ENCODE measurements at regions not wholly inside any gene's neighbourhood (a gene's known extent, or its start where the extent isn't known, plus 50 kb on each side); places are given as distances from the start of the nearest gene placed in this dataset.

DNA sequence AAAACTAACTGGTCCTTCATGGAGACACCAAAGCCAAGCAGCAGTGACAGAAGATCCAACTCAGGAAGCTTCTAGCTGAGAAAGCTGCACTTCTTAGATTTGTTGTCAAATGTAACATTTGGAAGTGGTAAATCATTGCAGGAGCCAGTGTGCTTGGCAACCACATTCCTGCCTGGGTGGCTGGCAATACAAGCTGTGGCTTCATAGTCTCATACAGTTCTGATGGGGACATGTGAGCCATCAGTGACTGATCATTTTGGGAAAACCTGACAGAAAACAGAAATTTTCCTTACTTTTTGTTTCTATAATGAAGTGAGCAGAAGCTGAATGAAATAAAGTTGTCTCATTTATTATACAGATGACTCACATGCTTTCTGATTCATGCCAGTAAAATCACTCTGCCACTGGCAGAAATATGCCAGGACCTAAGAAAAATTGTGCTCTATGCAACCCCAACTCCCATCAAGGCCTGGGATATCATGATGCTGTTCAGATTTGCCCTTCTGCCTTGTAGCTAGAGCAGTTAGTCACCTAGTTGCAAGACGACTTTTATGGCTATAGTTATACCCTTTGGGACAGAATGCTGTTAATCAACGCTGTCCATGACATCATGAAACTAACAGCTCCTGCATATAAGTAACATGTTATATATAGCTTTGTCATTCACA is 508.1 kb downstream of the ADCYAP1 start:
- H3K4me3 Mint-ChIP-seq, result no peak overlapping the region
- H3K4me1 Mint-ChIP-seq (ENCODE audit: unreplicated experiment), result no peaks in the 10 kb centered on the region
- H3K27me3 Mint-ChIP-seq, result no peaks in the 10 kb centered on the region
- no peak for TF ChIP-seq CTCF (conservative IDR thresholded peaks at IDR 0.05)
- no peak for DNase-seq (ENCODE audit: extremely low spot score, unreplicated experiment)
- no peaks in the 10 kb centered on the region for H3K36me3 Mint-ChIP-seq
- no peak overlapping the region for H3K27ac Mint-ChIP-seq
- H3K9me3 Mint-ChIP-seq, result no peaks in the 10 kb centered on the region

DNA sequence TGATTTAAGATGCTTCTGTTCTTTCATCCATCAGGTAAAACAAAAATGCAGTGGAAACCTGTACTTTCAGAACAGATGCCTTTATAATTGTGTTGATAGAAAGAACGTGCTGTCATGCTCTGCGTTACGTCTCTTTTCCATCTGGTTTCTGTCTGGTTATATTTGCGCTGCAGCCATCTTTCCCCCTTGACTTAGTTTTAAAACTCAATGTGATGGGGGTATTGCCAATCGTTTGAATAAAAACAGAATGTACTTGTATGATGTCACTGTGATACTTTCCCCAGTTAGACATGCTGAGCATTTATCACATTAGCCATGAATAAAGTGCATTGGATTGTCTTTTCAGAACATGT is 508.6 kb downstream of the ADCYAP1 start:
- no peak for DNase-seq (ENCODE audit: extremely low spot score, unreplicated experiment)
- Mint-ChIP-seq H3K4me1 (ENCODE audit: unreplicated experiment) (no peaks in the 10 kb centered on the region), H3K27me3 (no peaks in the 10 kb centered on the region), H3K36me3 (no peaks in the 10 kb centered on the region), H3K27ac (no peak overlapping the region), H3K4me3 (no peak overlapping the region), H3K9me3 (no peaks in the 10 kb centered on the region)
- no peak for TF ChIP-seq CTCF (conservative IDR thresholded peaks at IDR 0.05)

DNA sequence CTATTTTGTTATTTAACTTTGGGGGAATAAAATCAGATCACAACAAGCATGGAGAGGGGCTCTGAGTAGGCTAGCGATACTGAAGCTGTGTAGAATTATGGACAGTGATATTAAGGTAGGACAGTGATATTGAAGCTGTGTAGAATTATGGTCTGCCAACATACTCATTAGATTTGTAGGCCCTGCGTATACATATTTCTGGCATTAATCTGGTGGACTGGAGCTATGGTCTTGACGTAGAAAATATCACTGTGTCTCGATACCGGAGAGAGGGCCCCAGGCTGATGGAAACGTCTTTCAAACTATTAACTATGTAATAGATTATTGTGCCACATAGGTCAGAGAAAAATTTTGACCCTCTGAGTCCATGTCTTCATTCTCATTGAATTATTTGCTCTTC is 511.4 kb downstream of the ADCYAP1 start:
- no peak overlapping the region for H3K27ac Mint-ChIP-seq
- no peaks in the 10 kb centered on the region for H3K4me1 Mint-ChIP-seq (ENCODE audit: unreplicated experiment)
- DNase-seq (ENCODE audit: extremely low spot score, unreplicated experiment), result no peak
- no peaks in the 10 kb centered on the region for H3K27me3 Mint-ChIP-seq
- H3K4me3 Mint-ChIP-seq, result no peak overlapping the region
- no peaks in the 10 kb centered on the region for H3K36me3 Mint-ChIP-seq
- no peaks in the 10 kb centered on the region for H3K9me3 Mint-ChIP-seq
- no peak for TF ChIP-seq CTCF (conservative IDR thresholded peaks at IDR 0.05)

- no peaks in the 10 kb centered on the region for H3K36me3 Mint-ChIP-seq
These were observed 516.8 kb downstream of the ADCYAP1 start for GRCh38 chr18:1421502-1421901.

DNA sequence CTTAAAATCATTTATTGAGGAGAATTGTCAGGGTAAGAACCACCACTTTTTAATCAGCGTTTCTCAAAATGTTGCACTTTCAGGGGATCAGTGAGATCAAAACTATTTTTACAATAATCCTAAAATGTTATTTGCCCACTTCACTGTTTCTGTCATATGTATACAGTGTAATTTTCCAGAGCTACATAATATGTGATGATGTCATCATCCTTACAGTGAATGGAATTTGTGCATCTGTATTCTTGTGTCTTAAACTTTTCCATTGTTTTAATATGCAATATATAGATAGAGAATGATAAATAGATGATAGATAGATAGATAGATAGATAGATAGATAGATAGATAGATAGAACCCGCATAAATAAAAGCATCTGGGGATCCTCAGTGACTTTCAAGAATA is 518.0 kb downstream of the ADCYAP1 start:
- no peaks in the 10 kb centered on the region for H3K4me1 Mint-ChIP-seq (ENCODE audit: unreplicated experiment)
- no peaks in the 10 kb centered on the region for H3K9me3 Mint-ChIP-seq
- H3K4me3 Mint-ChIP-seq, result no peak overlapping the region
- no peak for TF ChIP-seq CTCF (conservative IDR thresholded peaks at IDR 0.05)
- peaks cover 3% of the 10 kb centered on the region for H3K27me3 Mint-ChIP-seq
- H3K27ac Mint-ChIP-seq, result no peak overlapping the region
- DNase-seq (ENCODE audit: extremely low spot score, unreplicated experiment), result no peak
- no peaks in the 10 kb centered on the region for H3K36me3 Mint-ChIP-seq

More at GRCh38 chr18:1421502-1421901, 516.8 kb downstream of the ADCYAP1 start:
- DNase-seq (ENCODE audit: extremely low spot score, unreplicated experiment), result no peak
- Mint-ChIP-seq H3K27ac (no peak overlapping the region), H3K4me3 (no peak overlapping the region), H3K27me3 (peaks cover 3% of the 10 kb centered on the region), H3K4me1 (ENCODE audit: unreplicated experiment) (no peaks in the 10 kb centered on the region), H3K9me3 (no peaks in the 10 kb centered on the region)
- no peak for TF ChIP-seq CTCF (conservative IDR thresholded peaks at IDR 0.05)

- H3K36me3 Mint-ChIP-seq, result no peaks in the 10 kb centered on the region
- H3K27me3 Mint-ChIP-seq, result peaks cover 7% of the 10 kb centered on the region
- no peak overlapping the region for H3K4me3 Mint-ChIP-seq
- DNase-seq (ENCODE audit: extremely low spot score, unreplicated experiment), result no peak
- H3K4me1 Mint-ChIP-seq (ENCODE audit: unreplicated experiment), result no peaks in the 10 kb centered on the region
- no peak for TF ChIP-seq CTCF (conservative IDR thresholded peaks at IDR 0.05)
- H3K27ac Mint-ChIP-seq, result no peak overlapping the region
- H3K9me3 Mint-ChIP-seq, result no peaks in the 10 kb centered on the region
These were observed 521.0 kb downstream of the ADCYAP1 start for GRCh38 chr18:1425679-1426078.
